Spleen (tissue), 11 donors: ENCODE measurements at regions not wholly inside any gene's neighbourhood (a gene's known extent, or its start where the extent isn't known, plus 50 kb on each side); places are given as distances from the start of the nearest gene placed in this dataset.

ENCODE experiments used
- DNase-seq: peaks from one replicate; pipeline ENCODE4 v3.0.0-alpha.2; 2020
- H3K27ac ChIP-seq, 8 donors: fragments of 200-600 bp; sonication (generic) in 7 of 8; 1 replicate in 4 of 8; 2 replicates in 4 of 8; pipeline versions ENCODE4 v1.5.0 to v1.8.0; 2016 to 2021; ENCODE audit warnings: inconsistent platforms in 4 of 8, mild to moderate bottlenecking in 4 of 8, moderate library complexity in 1 of 8
- H3K27me3 ChIP-seq, 7 donors: fragments of 200-600 bp; sonication (generic) in 6 of 7; replicated peaks in 1 of 7; 1 replicate in 4 of 7; 2 replicates in 3 of 7; pipeline versions ENCODE4 v1.5.0 to v1.8.0; 2016 to 2021; ENCODE audit warnings: inconsistent platforms in 3 of 7, mild to moderate bottlenecking in 1 of 7
- H3K36me3 ChIP-seq, 6 donors: fragments of 200-600 bp; sonication (generic) in 5 of 6; 1 replicate in 4 of 6; 2 replicates in 2 of 6; pipeline versions ENCODE4 v1.5.0 to v1.8.0; 2016 to 2021; ENCODE audit warnings: inconsistent platforms in 2 of 6
- H3K4me1 ChIP-seq, 6 donors: fragments of 200-600 bp; sonication (generic) in 5 of 6; 1 replicate in 3 of 6; 2 replicates in 3 of 6; pipeline versions ENCODE4 v1.5.0 to v1.8.0; 2016 to 2021; ENCODE audit warnings: inconsistent platforms in 3 of 6
- H3K4me3 ChIP-seq, 8 donors: fragments of 200-600 bp; sonication (generic) in 7 of 8; 1 replicate in 4 of 8; 2 replicates in 4 of 8; pipeline versions ENCODE4 v1.5.0 to v1.8.0; 2016 to 2021; ENCODE audit warnings: inconsistent platforms in 4 of 8, mild to moderate bottlenecking in 4 of 8, moderate library complexity in 2 of 8
- H3K9me3 ChIP-seq, 8 donors: fragments of 200-600 bp; sonication (generic) in 7 of 8; 1 replicate in 4 of 8; 2 replicates in 4 of 8; pipeline versions ENCODE4 v1.5.0 to v1.8.0; 2016 to 2021; ENCODE audit warnings: inconsistent platforms in 4 of 8
- CTCF ChIP-seq, 11 experiments: fragments of 200-600 bp in 7 of 11; fragments of 450-650 bp in 4 of 11; sonication (generic) in 4 of 11; IDR thresholded peaks in 8 of 11; conservative IDR thresholded peaks in 3 of 11; 1 replicate in 7 of 11; 2 replicates in 4 of 11; pipeline versions ENCODE4 v1.4.0 to v1.8.0; 2016 to 2021; ENCODE audit warnings: antibody characterized with exemption in 11 of 11, inconsistent platforms in 4 of 11, mild to moderate bottlenecking in 1 of 11
- POLR2A ChIP-seq, 3 donors: fragments of 450-650 bp; IDR thresholded peaks; one replicate each; pipeline ENCODE4 v1.5.1; 2017; ENCODE audit warnings: antibody characterized with exemption in 3 of 3, mild to moderate bottlenecking in 1 of 3
- POLR2AphosphoS5 ChIP-seq, 3 donors: sonication (generic); formaldehyde crosslinking; IDR thresholded peaks; one replicate each; pipeline ENCODE4 v1.5.1; 2017; ENCODE audit warnings: antibody characterized with exemption in 3 of 3
- WGBS, 5 donors: extraction: QIAGEN DNeasy Blood & Tissue Kit in 3 of 5; methylation state at CpG; one replicate each; pipeline versions ENCODE4 v1.1.5 to v1.1.7; 2013 to 2018; 5-methylcytosine and 5-hydroxymethylcytosine counted together
- intact Hi-C: fragments of 100-400 bp; cut with DNase I; formaldehyde crosslinking; loops from one replicate; pipeline ENCODE4 v1.15.0; 2023; ENCODE audit warnings: low total_unique reads
- donor health status: healthy with polysubstance abuse.
- donor health status: DM: no; HTN: no; CAD: no; lungs with moderate emphysema.
- donor health status: DM: no; HTN: no; CAD: no.
- donor health status: Bipolar disorder and iron deficiency.
- donor health status: healthy.
- donor health status: DM: no; HTN: no; CAD: no.
- donor health status: DM: yes; HTN: yes; CAD: no.

- Histone ChIP-seq H3K36me3 (no peaks in the 10 kb centered on the region), H3K27me3 (no peaks in the 10 kb centered on the region), H3K27ac (no peak overlapping the region), H3K9me3 (no peaks in the 10 kb centered on the region), H3K4me3 (no peak overlapping the region), H3K4me1 (peaks cover 0 to 38% (median 13%) of the 10 kb centered on the region in 6 donors)
- DNase-seq = no peak
- intact Hi-C loops = no loop called here
- 68 to 80% (median 76%) methylated on average over 3 of the region's 3 CpGs for WGBS, 5 donors
- TF ChIP-seq CTCF (IDR thresholded peaks at IDR 0.05 in 8 of 11, conservative IDR thresholded peaks at IDR 0.05 in 3 of 11) = no peak
- TF ChIP-seq POLR2A (IDR thresholded peaks at IDR 0.05) = no peak
- no peak for TF ChIP-seq POLR2AphosphoS5 (IDR thresholded peaks at IDR 0.05)
Observed at GRCh38 chr6:14379568-14379967, 262.0 kb downstream of the CD83 start.

- H3K4me1 ChIP-seq = peaks cover 0 to 38% (median 13%) of the 10 kb centered on the region in 6 donors
Observed at GRCh38 chr6:14380086-14380820, 262.7 kb downstream of the CD83 start.

GRCh38 chr6:14380901-14381828, 263.6 kb downstream of the CD83 start:
- WGBS, 5 donors = 73 to 81% (median 75%) methylated on average over 11 of the region's 11 CpGs
- Histone ChIP-seq H3K36me3 (no peaks in the 10 kb centered on the region), H3K4me3 (no peak overlapping the region), H3K4me1 (peaks cover 0 to 33% (median 11%) of the 10 kb centered on the region in 6 donors), H3K9me3 (no peaks in the 10 kb centered on the region), H3K27me3 (no peaks in the 10 kb centered on the region), H3K27ac (no peak overlapping the region)
- intact Hi-C loops = no loop called here
- DNase-seq = no peak
- TF ChIP-seq POLR2A (IDR thresholded peaks at IDR 0.05) = no peak
- no peak for TF ChIP-seq CTCF (IDR thresholded peaks at IDR 0.05 in 8 of 11, conservative IDR thresholded peaks at IDR 0.05 in 3 of 11)
- no peak for TF ChIP-seq POLR2AphosphoS5 (IDR thresholded peaks at IDR 0.05)

More at GRCh38 chr6:14380086-14380820, 262.7 kb downstream of the CD83 start:
- no peaks in the 10 kb centered on the region for H3K36me3 ChIP-seq
- no peaks in the 10 kb centered on the region for H3K27me3 ChIP-seq
- intact Hi-C loops = no loop called here
- no peak overlapping the region for H3K27ac ChIP-seq
- H3K9me3 ChIP-seq = no peaks in the 10 kb centered on the region
- no peak for DNase-seq
- TF ChIP-seq POLR2AphosphoS5 (IDR thresholded peaks at IDR 0.05) (no peak), POLR2A (IDR thresholded peaks at IDR 0.05) (no peak), CTCF (IDR thresholded peaks at IDR 0.05 in 8 of 11, conservative IDR thresholded peaks at IDR 0.05 in 3 of 11) (no peak)
- 71 to 77% (median 76%) methylated on average over 10 of the region's 10 CpGs for WGBS, 5 donors
- H3K4me3 ChIP-seq = no peak overlapping the region
